ENCODE measurements at regions not wholly inside any gene's neighbourhood (a gene's known extent, or its start where the extent isn't known, plus 50 kb on each side); places are given as distances from the start of the nearest gene placed in this dataset.

DNA sequence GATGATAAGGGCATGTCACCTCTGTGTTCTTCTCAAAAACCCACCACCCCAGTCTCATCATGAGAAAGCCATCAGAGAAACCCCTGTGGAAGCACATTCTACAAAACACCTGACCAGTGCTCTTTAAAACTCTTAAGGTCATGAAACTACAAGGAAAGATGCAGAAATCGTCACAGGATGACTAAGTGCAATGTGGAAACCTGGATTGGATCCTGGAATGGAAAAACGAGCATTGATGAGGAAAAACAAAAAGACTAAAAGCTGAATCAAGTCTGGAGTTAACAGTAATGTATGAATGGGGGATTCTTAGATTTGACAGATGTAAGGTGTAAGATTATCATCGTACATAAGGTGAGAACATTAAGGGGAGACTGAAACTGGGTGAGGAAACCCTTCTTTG is 211.0 kb downstream of the TBX5 start:
- H3K36me3 ChIP-seq: no peaks in the 10 kb centered on the region
- no peaks in the 10 kb centered on the region for H3K27me3 ChIP-seq
- no peak for DNase-seq
- intact Hi-C loops (cut with DNase I): no loop called here
- no peak overlapping the region for H3K4me3 ChIP-seq (replicated peaks in 1 of 3)
- no peaks in the 10 kb centered on the region for H3K4me1 ChIP-seq
- 41 to 46% methylated on average over 3 of the region's 3 CpGs for WGBS, 2 donors
- TF ChIP-seq, protein P1, sequence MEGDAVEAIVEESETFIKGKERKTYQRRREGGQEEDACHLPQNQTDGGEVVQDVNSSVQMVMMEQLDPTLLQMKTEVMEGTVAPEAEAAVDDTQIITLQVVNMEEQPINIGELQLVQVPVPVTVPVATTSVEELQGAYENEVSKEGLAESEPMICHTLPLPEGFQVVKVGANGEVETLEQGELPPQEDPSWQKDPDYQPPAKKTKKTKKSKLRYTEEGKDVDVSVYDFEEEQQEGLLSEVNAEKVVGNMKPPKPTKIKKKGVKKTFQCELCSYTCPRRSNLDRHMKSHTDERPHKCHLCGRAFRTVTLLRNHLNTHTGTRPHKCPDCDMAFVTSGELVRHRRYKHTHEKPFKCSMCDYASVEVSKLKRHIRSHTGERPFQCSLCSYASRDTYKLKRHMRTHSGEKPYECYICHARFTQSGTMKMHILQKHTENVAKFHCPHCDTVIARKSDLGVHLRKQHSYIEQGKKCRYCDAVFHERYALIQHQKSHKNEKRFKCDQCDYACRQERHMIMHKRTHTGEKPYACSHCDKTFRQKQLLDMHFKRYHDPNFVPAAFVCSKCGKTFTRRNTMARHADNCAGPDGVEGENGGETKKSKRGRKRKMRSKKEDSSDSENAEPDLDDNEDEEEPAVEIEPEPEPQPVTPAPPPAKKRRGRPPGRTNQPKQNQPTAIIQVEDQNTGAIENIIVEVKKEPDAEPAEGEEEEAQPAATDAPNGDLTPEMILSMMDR (IDR thresholded peaks at IDR 0.05): no peak
- no peak for TF ChIP-seq POLR2A (IDR thresholded peaks at IDR 0.05)
- H3K27ac ChIP-seq: no peak overlapping the region
- no peaks in the 10 kb centered on the region for H3K9me3 ChIP-seq

- intact Hi-C loops (cut with DNase I): no loop called here
- DNase-seq: no peak
- 58 to 65% methylated on average over 5 of the region's 5 CpGs for WGBS, 2 donors
Measured at GRCh38 chr12:114194066-114194465, 211.9 kb downstream of the TBX5 start.

GRCh38 chr12:114193474-114193873 is 212.5 kb downstream of the TBX5 start:
- 82 to 86% methylated on average over 3 of the region's 3 CpGs for WGBS, 2 donors
- no peak for DNase-seq
- no peak for TF ChIP-seq POLR2A (IDR thresholded peaks at IDR 0.05)
- TF ChIP-seq, protein P1 (IDR thresholded peaks at IDR 0.05): no peak
- no peak overlapping the region for H3K27ac ChIP-seq
- H3K4me3 ChIP-seq (replicated peaks in 1 of 3): no peak overlapping the region
- no peaks in the 10 kb centered on the region for H3K4me1 ChIP-seq
- no peaks in the 10 kb centered on the region for H3K27me3 ChIP-seq
- no peaks in the 10 kb centered on the region for H3K36me3 ChIP-seq
- H3K9me3 ChIP-seq: no peaks in the 10 kb centered on the region
- intact Hi-C loops (cut with DNase I): no loop called here

More at GRCh38 chr12:114194066-114194465, 211.9 kb downstream of the TBX5 start:
- no peak for TF ChIP-seq POLR2A (IDR thresholded peaks at IDR 0.05)
- TF ChIP-seq, protein P1 (IDR thresholded peaks at IDR 0.05): no peak
- Histone ChIP-seq H3K27me3 (no peaks in the 10 kb centered on the region), H3K4me1 (no peaks in the 10 kb centered on the region), H3K9me3 (no peaks in the 10 kb centered on the region), H3K36me3 (no peaks in the 10 kb centered on the region), H3K4me3 (replicated peaks in 1 of 3) (no peak overlapping the region), H3K27ac (no peak overlapping the region)

- intact Hi-C loops (cut with DNase I): no loop called here
- Histone ChIP-seq H3K9me3 (no peaks in the 10 kb centered on the region), H3K4me3 (replicated peaks in 1 of 3) (no peak overlapping the region), H3K27me3 (no peaks in the 10 kb centered on the region), H3K36me3 (no peaks in the 10 kb centered on the region), H3K4me1 (no peaks in the 10 kb centered on the region), H3K27ac (no peak overlapping the region)
- no peak for TF ChIP-seq POLR2A (IDR thresholded peaks at IDR 0.05)
- TF ChIP-seq, protein P1 (IDR thresholded peaks at IDR 0.05): no peak
- no peak for DNase-seq
- WGBS, 2 donors: 69 to 74% methylated on average over 5 of the region's 5 CpGs
Measured at GRCh38 chr12:114192549-114192948, 213.4 kb downstream of the TBX5 start.

GRCh38 chr12:114192013-114192412 is 213.9 kb downstream of the TBX5 start:
- no peak for DNase-seq
- H3K27me3 ChIP-seq: no peaks in the 10 kb centered on the region
- 67 to 73% methylated on average over 4 of the region's 4 CpGs for WGBS, 2 donors
- H3K36me3 ChIP-seq: no peaks in the 10 kb centered on the region
- no peak overlapping the region for H3K27ac ChIP-seq
- H3K4me3 ChIP-seq (replicated peaks in 1 of 3): no peak overlapping the region
- TF ChIP-seq POLR2A (IDR thresholded peaks at IDR 0.05): no peak
- TF ChIP-seq, protein P1 (IDR thresholded peaks at IDR 0.05): no peak
- H3K4me1 ChIP-seq: no peaks in the 10 kb centered on the region
- intact Hi-C loops (cut with DNase I): no loop called here
- H3K9me3 ChIP-seq: no peaks in the 10 kb centered on the region
